GM12878 (cell line): ENCODE measurements at regions not wholly inside any gene's neighbourhood (a gene's known extent, or its start where the extent isn't known, plus 50 kb on each side); places are given as distances from the start of the nearest gene placed in this dataset.

ENCODE experiments used
- ATAC-seq: fragments of 200-7000 bp; cut with Tn5 transposase; 3 replicates; pipeline ENCODE4 v1.9.1; 2020; ENCODE audit warnings: mild to moderate bottlenecking, moderate library complexity
- BruUV-seq: library from RNA; stranded (reverse); fragments of 400-500 nt; replicated peaks from 2 replicates; lab custom pipeline; 2021; lab: Mats Ljungman, UMichigan
- CTCF ChIA-PET: fragments of 300-600 bp; sonication (Branson Sonifier 250); formaldehyde crosslinking; extraction: SDS; loops from one replicate; lab custom pipeline; 2021; ENCODE audit warnings: inconsistent platforms; lab: Yijun Ruan, JAX
- POLR2A ChIA-PET: fragments of 350-600 bp; formaldehyde crosslinking; extraction: SDS; loops from one replicate; lab custom pipeline; 2021; ENCODE audit warnings: inconsistent platforms; lab: Charles Lee
- RAD21 ChIA-PET: fragments of 300-600 bp; sonication (Branson Sonifier 250); formaldehyde crosslinking; loops from one replicate; lab custom pipeline; 2023; ENCODE audit warnings: antibody characterized with exemption; ENCODE audit not compliant: unreplicated experiment; lab: Charles Lee
- SMC1A ChIA-PET: fragments of 300-600 bp; sonication (Branson Sonifier 250); formaldehyde crosslinking; loops from one replicate; lab custom pipeline; 2023; ENCODE audit not compliant: unreplicated experiment, uncharacterized antibody; lab: Charles Lee
- DNase-seq: peaks from one replicate; pipeline ENCODE4 v3.0.0-alpha.2; 2011; ENCODE audit warnings: low read depth, low spot score
- FAIRE-seq: peaks from 3 replicates; lab custom pipeline; 2011; peaks lifted over from hg19 to GRCh38; lab: Jason Lieb, UNC
- H2AFZ ChIP-seq: 2 replicates; pipeline ENCODE4 v1.6.0; 2011; ENCODE audit warnings: low read depth, low read length, control low read depth; ENCODE audit not compliant: control insufficient read depth
- H3K27ac ChIP-seq: 2 replicates; pipeline ENCODE4 v1.5.1; 2011; ENCODE audit warnings: control low read depth; ENCODE audit not compliant: control insufficient read depth, insufficient read depth
- H3K27me3 ChIP-seq, 2 experiments: replicated peaks in 1 of 2; 2 replicates each; pipeline versions ENCODE4 v1.6.0 to v1.6.1; 2011; ENCODE audit warnings: low read length in 1 of 2; ENCODE audit not compliant: control insufficient read depth in 2 of 2, insufficient read depth in 2 of 2
- H3K36me3 ChIP-seq, 2 experiments: 2 replicates each; pipeline ENCODE4 v1.5.1; 2011; ENCODE audit warnings: low read length in 1 of 2; ENCODE audit not compliant: control insufficient read depth in 2 of 2, insufficient read depth in 2 of 2
- H3K4me1 ChIP-seq: 2 replicates; pipeline ENCODE4 v1.6.1; 2011; ENCODE audit warnings: mild to moderate bottlenecking, low read length, moderate library complexity, mixed read lengths; ENCODE audit not compliant: control insufficient read depth, insufficient read depth
- H3K4me2 ChIP-seq: 2 replicates; pipeline ENCODE4 v1.6.0; 2011; ENCODE audit warnings: control low read depth; ENCODE audit not compliant: control insufficient read depth, insufficient read depth
- H3K4me3 ChIP-seq: fragments of 200-600 bp; sonication (generic); 2 replicates; pipeline ENCODE4 v1.5.1; 2016
- H3K79me2 ChIP-seq: 2 replicates; pipeline ENCODE4 v1.6.0; 2011; ENCODE audit warnings: low read length; ENCODE audit not compliant: control insufficient read depth, insufficient read depth
- H3K9ac ChIP-seq: 2 replicates; pipeline ENCODE4 v1.8.0; 2011; ENCODE audit warnings: low read length, control low read depth, mixed read lengths; ENCODE audit not compliant: control insufficient read depth, insufficient read depth
- H3K9me3 ChIP-seq: replicated peaks from 3 replicates; pipeline ENCODE4 v1.5.1; 2011; ENCODE audit warnings: mild to moderate bottlenecking, low read length; ENCODE audit not compliant: control insufficient read depth, insufficient read depth
- H4K20me1 ChIP-seq: 2 replicates; pipeline ENCODE4 v1.6.0; 2011; ENCODE audit not compliant: control insufficient read depth, insufficient read depth
- HDGF ChIP-seq: fragments of 450-650 bp; IDR thresholded peaks from 2 replicates; pipeline ENCODE4 v1.6.1; 2016; ENCODE audit warnings: antibody characterized with exemption
- IRF4 ChIP-seq: IDR thresholded peaks from 2 replicates; pipeline ENCODE4 v1.6.1; 2011; ENCODE audit warnings: low read depth, low read length
- KAT2A ChIP-seq: conservative IDR thresholded peaks from 2 replicates; pipeline ENCODE4 v1.6.1; 2011; ENCODE audit warnings: low read depth, low read length; ENCODE audit not compliant: control insufficient read depth
- RELA ChIP-seq: fragments of 450-650 bp; IDR thresholded peaks from 2 replicates; pipeline ENCODE4 v1.8.0; 2014; ENCODE audit warnings: borderline replicate concordance; ENCODE audit not compliant: partially characterized antibody
- SMAD1 ChIP-seq: fragments of 450-650 bp; IDR thresholded peaks from 2 replicates; pipeline ENCODE4 v1.6.1; 2018; ENCODE audit warnings: mild to moderate bottlenecking, low read depth; ENCODE audit not compliant: partially characterized antibody
- STAT1 ChIP-seq: fragments of 450-650 bp; conservative IDR thresholded peaks from 2 replicates; pipeline ENCODE4 v1.6.1; 2014; ENCODE audit warnings: antibody characterized with exemption, mild to moderate bottlenecking
- ZNF384 ChIP-seq: IDR thresholded peaks from 2 replicates; pipeline ENCODE4 v1.6.1; 2012; ENCODE audit warnings: low read depth, mild to moderate bottlenecking, low read length, improper control_type of control experiment, borderline replicate concordance
- WGBS: methylation state at CpG from one replicate; pipeline ENCODE4 v1.1.6; 2016; ENCODE audit warnings: low lambda C conversion rate; ENCODE audit not compliant: insufficient replicate concordance, insufficient coverage; ENCODE audit errors: missing lambda C conversion rate; 5-methylcytosine and 5-hydroxymethylcytosine counted together
- in situ Hi-C: fragments of 300-500 bp; cut with MboI; formaldehyde crosslinking; loops from 9 replicates; pipeline ENCODE4 v1.14.3; 2018; ENCODE audit warnings: mixed read lengths
- intact Hi-C: fragments of 100-400 bp; cut with micrococcal nuclease; formaldehyde crosslinking; loops from one replicate; pipeline ENCODE4 v1.14.2; 2022; ENCODE audit not compliant: unreplicated experiment
- TF ChIP-seq, protein P1 (sequence below): fragments of 150-350 bp; IDR thresholded peaks from 2 replicates; pipeline ENCODE4 v1.6.1; 2014; ENCODE audit warnings: mild to moderate bottlenecking, low read depth, low read length
- TF ChIP-seq, protein P2 (sequence below): fragments of 450-650 bp; IDR thresholded peaks from 2 replicates; pipeline ENCODE4 v1.6.1; 2016; ENCODE audit warnings: mild to moderate bottlenecking

- TF ChIP-seq, protein P1, sequence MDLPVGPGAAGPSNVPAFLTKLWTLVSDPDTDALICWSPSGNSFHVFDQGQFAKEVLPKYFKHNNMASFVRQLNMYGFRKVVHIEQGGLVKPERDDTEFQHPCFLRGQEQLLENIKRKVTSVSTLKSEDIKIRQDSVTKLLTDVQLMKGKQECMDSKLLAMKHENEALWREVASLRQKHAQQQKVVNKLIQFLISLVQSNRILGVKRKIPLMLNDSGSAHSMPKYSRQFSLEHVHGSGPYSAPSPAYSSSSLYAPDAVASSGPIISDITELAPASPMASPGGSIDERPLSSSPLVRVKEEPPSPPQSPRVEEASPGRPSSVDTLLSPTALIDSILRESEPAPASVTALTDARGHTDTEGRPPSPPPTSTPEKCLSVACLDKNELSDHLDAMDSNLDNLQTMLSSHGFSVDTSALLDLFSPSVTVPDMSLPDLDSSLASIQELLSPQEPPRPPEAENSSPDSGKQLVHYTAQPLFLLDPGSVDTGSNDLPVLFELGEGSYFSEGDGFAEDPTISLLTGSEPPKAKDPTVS, result no peak
- TF ChIP-seq HDGF, result no peak
- no peak for TF ChIP-seq SMAD1
- no peak for TF ChIP-seq STAT1
These were observed 139.9 kb upstream of the CHL1 start (continued) for GRCh38 chr3:56672-57071.

- FAIRE-seq (no peak), ATAC-seq (no peak)
- no peaks in the 10 kb centered on the region for H3K4me1 ChIP-seq
- ChIA-PET CTCF (interaction anchor here (0.5 to 1.5 kb wide), 2 partner anchors 10 to 294 kb away, joined by 3 read pairs; no protein-coding TSS in a partner anchor), RAD21 (no interaction called here), POLR2A (no interaction called here)
- no peak overlapping the region for H2AFZ ChIP-seq
- no TSS peak for BruUV-seq
- H3K4me2 ChIP-seq, result no peak overlapping the region
- H3K36me3 ChIP-seq, result no peaks in the 10 kb centered on the region
- no peak overlapping the region for H3K4me3 ChIP-seq
- intact Hi-C loops, result no loop called here
- no peaks in the 10 kb centered on the region for H3K27me3 ChIP-seq
- H3K27ac ChIP-seq, result no peak overlapping the region
- H4K20me1 ChIP-seq, result no peaks in the 10 kb centered on the region
- in situ Hi-C loops, result no loop called here
- no peak for TF ChIP-seq IRF4
- no peak for TF ChIP-seq ZNF384
- no peak for TF ChIP-seq KAT2A
- TF ChIP-seq, protein P2, sequence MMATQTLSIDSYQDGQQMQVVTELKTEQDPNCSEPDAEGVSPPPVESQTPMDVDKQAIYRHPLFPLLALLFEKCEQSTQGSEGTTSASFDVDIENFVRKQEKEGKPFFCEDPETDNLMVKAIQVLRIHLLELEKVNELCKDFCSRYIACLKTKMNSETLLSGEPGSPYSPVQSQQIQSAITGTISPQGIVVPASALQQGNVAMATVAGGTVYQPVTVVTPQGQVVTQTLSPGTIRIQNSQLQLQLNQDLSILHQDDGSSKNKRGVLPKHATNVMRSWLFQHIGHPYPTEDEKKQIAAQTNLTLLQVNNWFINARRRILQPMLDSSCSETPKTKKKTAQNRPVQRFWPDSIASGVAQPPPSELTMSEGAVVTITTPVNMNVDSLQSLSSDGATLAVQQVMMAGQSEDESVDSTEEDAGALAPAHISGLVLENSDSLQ, result no peak
- no peak for TF ChIP-seq RELA
- TF ChIP-seq, all 136 proteins: peak for 0
- Histone ChIP-seq H3K9ac (no peak overlapping the region), H3K79me2 (no peaks in the 10 kb centered on the region), H3K9me3 (no peaks in the 10 kb centered on the region)
- SMC1A ChIA-PET, result interaction anchor here (1.3 to 2.7 kb wide), 2 partner anchors 22 to 295 kb away, joined by 3 to 15 read pairs; no protein-coding TSS in a partner anchor
- 43% methylated on average over 7 of the region's 7 CpGs for WGBS
- no peak for DNase-seq
These were observed 136.7 kb upstream of the CHL1 start for GRCh38 chr3:59854-60253.
